OCI-LY1 (cell line): ENCODE measurements at regions not wholly inside any gene's neighbourhood (a gene's known extent, or its start where the extent isn't known, plus 50 kb on each side); places are given as distances from the start of the nearest gene placed in this dataset.
A peak's percentile ranks its signal among the peaks of the same experiment; 100 is the strongest.

ENCODE experiments used
- H2AFZ ChIP-seq: fragments of 200-600 bp; sonication (generic), shearing (Covaris generic); 2 replicates; pipeline ENCODE4 v1.6.0; 2014; ENCODE audit warnings: antibody characterized with exemption, mild to moderate bottlenecking, low read length
- H3F3A ChIP-seq: fragments of 200-600 bp; sonication (generic), shearing (Covaris generic); 2 replicates; pipeline ENCODE4 v1.6.0; 2014; ENCODE audit warnings: mild to moderate bottlenecking, antibody characterized with exemption, low read length, moderate library complexity; ENCODE audit not compliant: insufficient read depth
- H3K27ac ChIP-seq: fragments of 200-600 bp; sonication (generic); 2 replicates; pipeline ENCODE4 v1.5.1; 2014; ENCODE audit warnings: low read length, mixed run types, mild to moderate bottlenecking, low read depth; ENCODE audit not compliant: poor library complexity, severe bottlenecking
- H3K27me3 ChIP-seq: fragments of 200-600 bp; sonication (generic); 2 replicates; pipeline ENCODE4 v1.6.0; 2014; ENCODE audit warnings: antibody characterized with exemption, mild to moderate bottlenecking, low read length, moderate library complexity; ENCODE audit not compliant: insufficient read depth
- H3K36me3 ChIP-seq: fragments of 200-600 bp; sonication (generic); 2 replicates; pipeline ENCODE4 v1.6.1; 2014; ENCODE audit warnings: mild to moderate bottlenecking, antibody characterized with exemption, low read length, moderate library complexity, mixed read lengths; ENCODE audit not compliant: insufficient read depth
- H3K4me1 ChIP-seq: fragments of 200-600 bp; sonication (generic); 2 replicates; pipeline ENCODE4 v1.5.1; 2014; ENCODE audit warnings: mild to moderate bottlenecking, low read length, moderate library complexity; ENCODE audit not compliant: insufficient read depth, severe bottlenecking
- H3K4me2 ChIP-seq: fragments of 200-600 bp; sonication (generic), shearing (Covaris generic); 2 replicates; pipeline ENCODE4 v1.6.1; 2014; ENCODE audit warnings: low read length
- H3K4me3 ChIP-seq: fragments of 200-600 bp; sonication (generic); 2 replicates; pipeline ENCODE4 v1.5.1; 2014; ENCODE audit warnings: low read length, low read depth, mild to moderate bottlenecking, mixed read lengths; ENCODE audit not compliant: poor library complexity, severe bottlenecking
- H3K79me2 ChIP-seq: fragments of 200-600 bp; shearing (Covaris generic); 2 replicates; pipeline ENCODE4 v1.6.1; 2016; ENCODE audit warnings: mixed run types, low read length, mixed read lengths; ENCODE audit not compliant: insufficient read depth
- H3K9ac ChIP-seq: fragments of 200-600 bp; sonication (generic), shearing (Covaris generic); 2 replicates; pipeline ENCODE4 v1.6.1; 2014; ENCODE audit warnings: mild to moderate bottlenecking, low read length, mixed read lengths
- H3K9me2 ChIP-seq: fragments of 200-600 bp; sonication (generic), shearing (Covaris generic); 2 replicates; pipeline ENCODE4 v1.6.1; 2014; ENCODE audit warnings: low read depth, mild to moderate bottlenecking, low read length, mixed read lengths
- H3K9me3 ChIP-seq: fragments of 200-600 bp; shearing (Covaris generic); 2 replicates; pipeline ENCODE4 v1.6.1; 2014; ENCODE audit warnings: low read length, mixed read lengths
- H4K20me1 ChIP-seq: fragments of 200-600 bp; sonication (generic), shearing (Covaris generic); 2 replicates; pipeline ENCODE4 v1.6.0; 2016; ENCODE audit warnings: mild to moderate bottlenecking, low read length; ENCODE audit not compliant: insufficient read depth
- CTCF ChIP-seq: fragments of 200-600 bp; sonication (generic), shearing (Covaris generic); IDR thresholded peaks from 2 replicates; pipeline ENCODE4 v1.5.1; 2017; ENCODE audit warnings: mild to moderate bottlenecking, antibody characterized with exemption, low read length, moderate library complexity, mixed read lengths
- EZH2 ChIP-seq: fragments of 200-600 bp; sonication (generic), shearing (Covaris generic); IDR thresholded peaks from 2 replicates; pipeline ENCODE4 v1.8.0; 2017; ENCODE audit warnings: borderline replicate concordance, mixed run types, mild to moderate bottlenecking, antibody characterized with exemption, low read length, moderate library complexity, mixed read lengths

- Histone ChIP-seq H3K79me2 (no peaks in the 10 kb centered on the region), H2AFZ (no peak overlapping the region), H3F3A (no peaks in the 10 kb centered on the region), H3K36me3 (no peaks in the 10 kb centered on the region), H3K27ac (no peak overlapping the region), H3K9ac (no peak overlapping the region), H4K20me1 (no peaks in the 10 kb centered on the region), H3K4me2 (no peak overlapping the region), H3K27me3 (no peaks in the 10 kb centered on the region), H3K9me3 (no peaks in the 10 kb centered on the region), H3K4me3 (no peak overlapping the region), H3K4me1 (no peaks in the 10 kb centered on the region), H3K9me2 (no peaks in the 10 kb centered on the region)
- no peak for TF ChIP-seq CTCF
- TF ChIP-seq EZH2: no peak
Observed at GRCh38 chr4:159483782-159484741, 381.2 kb downstream of the RAPGEF2 start.

- no peaks in the 10 kb centered on the region for H3K36me3 ChIP-seq
- TF ChIP-seq EZH2 (no peak), CTCF (no peak)
- no peaks in the 10 kb centered on the region for H3K79me2 ChIP-seq
- H3K4me3 ChIP-seq: no peak overlapping the region
- no peaks in the 10 kb centered on the region for H3K27me3 ChIP-seq
- H3K9me3 ChIP-seq: no peaks in the 10 kb centered on the region
- no peak overlapping the region for H2AFZ ChIP-seq
- H3K27ac ChIP-seq: no peak overlapping the region
- no peak overlapping the region for H3K4me2 ChIP-seq
- H3K9ac ChIP-seq: no peak overlapping the region
- no peaks in the 10 kb centered on the region for H3K4me1 ChIP-seq
- no peaks in the 10 kb centered on the region for H3K9me2 ChIP-seq
- H4K20me1 ChIP-seq: no peaks in the 10 kb centered on the region
- no peaks in the 10 kb centered on the region for H3F3A ChIP-seq
Observed at GRCh38 chr4:159484864-159485263, 382.0 kb downstream of the RAPGEF2 start.

GRCh38 chr4:159487284-159487747 lies 384.4 kb downstream of the RAPGEF2 start:
- no peaks in the 10 kb centered on the region for H3K27me3 ChIP-seq

More at GRCh38 chr4:159487284-159487747, 384.4 kb downstream of the RAPGEF2 start:
- Histone ChIP-seq H3K4me2 (no peak overlapping the region), H2AFZ (no peak overlapping the region), H3K4me3 (no peak overlapping the region), H3K9ac (no peak overlapping the region), H3K9me2 (no peaks in the 10 kb centered on the region), H3K27ac (no peak overlapping the region), H3K9me3 (no peaks in the 10 kb centered on the region), H3K79me2 (no peaks in the 10 kb centered on the region), H3F3A (no peaks in the 10 kb centered on the region), H3K36me3 (no peaks in the 10 kb centered on the region), H4K20me1 (no peaks in the 10 kb centered on the region), H3K4me1 (no peaks in the 10 kb centered on the region)
- no peak for TF ChIP-seq EZH2
- TF ChIP-seq CTCF: peak; percentile 71
